HEK293 (cell line): ENCODE measurements at regions not wholly inside any gene's neighbourhood (a gene's known extent, or its start where the extent isn't known, plus 50 kb on each side); places are given as distances from the start of the nearest gene placed in this dataset.

Source experiments
- ZBTB26 ChIP-seq: fragments of 450-650 bp; formaldehyde crosslinking; optimal IDR thresholded peaks from 2 replicates; pipeline ENCODE3; 2016; ENCODE audit warnings: missing biosample characterization, mild to moderate bottlenecking, missing genetic modification characterization
- ZNF114 ChIP-seq: fragments of 450-650 bp; formaldehyde crosslinking; IDR thresholded peaks from 2 replicates; pipeline ENCODE4 v1.5.0; 2017; ENCODE audit warnings: missing biosample characterization, missing genetic modification characterization
- TF ChIP-seq, protein P1 (sequence below): fragments of 450-650 bp; formaldehyde crosslinking; IDR thresholded peaks from 2 replicates; pipeline ENCODE4 v1.5.1; 2016; ENCODE audit warnings: missing biosample characterization, missing genetic modification characterization
- TF ChIP-seq, protein P2 (sequence below): fragments of 450-650 bp; formaldehyde crosslinking; IDR thresholded peaks from 2 replicates; pipeline ENCODE4 v1.5.1; 2017; ENCODE audit warnings: missing biosample characterization, missing genetic modification characterization
- TF ChIP-seq, protein P3 (sequence below): fragments of 450-650 bp; formaldehyde crosslinking; IDR thresholded peaks from 2 replicates; pipeline ENCODE4 v1.5.1; 2016; ENCODE audit warnings: missing biosample characterization, missing genetic modification characterization

DNA sequence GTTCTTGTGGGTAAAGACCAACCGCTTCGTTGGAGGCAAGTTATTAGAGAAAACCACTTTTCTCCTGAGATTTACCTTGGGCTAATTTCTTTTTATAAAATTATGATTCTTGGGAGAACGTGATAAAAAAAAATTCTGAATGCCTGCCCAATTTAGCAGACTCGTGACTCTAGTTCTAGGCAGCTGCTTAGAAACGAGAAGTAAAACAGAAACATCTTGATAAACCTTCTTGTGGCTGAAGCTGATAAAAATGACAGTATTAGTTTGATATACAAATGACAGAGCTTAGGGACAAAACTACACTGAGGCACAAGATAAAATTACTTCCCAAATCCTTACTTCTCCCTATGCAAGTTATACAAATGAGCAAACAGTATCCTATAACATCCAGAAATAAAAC lies 458.9 kb upstream of the TEX13C start:
- no peak for TF ChIP-seq ZBTB26 (tag by site-specific recombination)
- TF ChIP-seq, protein P1, sequence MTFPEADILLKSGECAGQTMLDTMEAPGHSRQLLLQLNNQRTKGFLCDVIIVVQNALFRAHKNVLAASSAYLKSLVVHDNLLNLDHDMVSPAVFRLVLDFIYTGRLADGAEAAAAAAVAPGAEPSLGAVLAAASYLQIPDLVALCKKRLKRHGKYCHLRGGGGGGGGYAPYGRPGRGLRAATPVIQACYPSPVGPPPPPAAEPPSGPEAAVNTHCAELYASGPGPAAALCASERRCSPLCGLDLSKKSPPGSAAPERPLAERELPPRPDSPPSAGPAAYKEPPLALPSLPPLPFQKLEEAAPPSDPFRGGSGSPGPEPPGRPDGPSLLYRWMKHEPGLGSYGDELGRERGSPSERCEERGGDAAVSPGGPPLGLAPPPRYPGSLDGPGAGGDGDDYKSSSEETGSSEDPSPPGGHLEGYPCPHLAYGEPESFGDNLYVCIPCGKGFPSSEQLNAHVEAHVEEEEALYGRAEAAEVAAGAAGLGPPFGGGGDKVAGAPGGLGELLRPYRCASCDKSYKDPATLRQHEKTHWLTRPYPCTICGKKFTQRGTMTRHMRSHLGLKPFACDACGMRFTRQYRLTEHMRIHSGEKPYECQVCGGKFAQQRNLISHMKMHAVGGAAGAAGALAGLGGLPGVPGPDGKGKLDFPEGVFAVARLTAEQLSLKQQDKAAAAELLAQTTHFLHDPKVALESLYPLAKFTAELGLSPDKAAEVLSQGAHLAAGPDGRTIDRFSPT: no peak
- TF ChIP-seq, protein P2, sequence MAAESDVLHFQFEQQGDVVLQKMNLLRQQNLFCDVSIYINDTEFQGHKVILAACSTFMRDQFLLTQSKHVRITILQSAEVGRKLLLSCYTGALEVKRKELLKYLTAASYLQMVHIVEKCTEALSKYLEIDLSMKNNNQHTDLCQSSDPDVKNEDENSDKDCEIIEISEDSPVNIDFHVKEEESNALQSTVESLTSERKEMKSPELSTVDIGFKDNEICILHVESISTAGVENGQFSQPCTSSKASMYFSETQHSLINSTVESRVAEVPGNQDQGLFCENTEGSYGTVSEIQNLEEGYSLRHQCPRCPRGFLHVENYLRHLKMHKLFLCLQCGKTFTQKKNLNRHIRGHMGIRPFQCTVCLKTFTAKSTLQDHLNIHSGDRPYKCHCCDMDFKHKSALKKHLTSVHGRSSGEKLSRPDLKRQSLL (tag by site-specific recombination): no peak
- TF ChIP-seq ZNF114 (tag by site-specific recombination): no peak
- TF ChIP-seq, protein P3, sequence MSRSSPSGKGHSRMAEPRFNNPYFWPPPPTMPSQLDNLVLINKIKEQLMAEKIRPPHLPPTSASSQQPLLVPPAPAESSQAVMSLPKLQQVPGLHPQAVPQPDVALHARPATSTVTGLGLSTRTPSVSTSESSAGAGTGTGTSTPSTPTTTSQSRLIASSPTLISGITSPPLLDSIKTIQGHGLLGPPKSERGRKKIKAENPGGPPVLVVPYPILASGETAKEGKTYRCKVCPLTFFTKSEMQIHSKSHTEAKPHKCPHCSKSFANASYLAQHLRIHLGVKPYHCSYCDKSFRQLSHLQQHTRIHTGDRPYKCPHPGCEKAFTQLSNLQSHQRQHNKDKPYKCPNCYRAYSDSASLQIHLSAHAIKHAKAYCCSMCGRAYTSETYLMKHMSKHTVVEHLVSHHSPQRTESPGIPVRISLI (tag by site-specific recombination): no peak
